IMR-90 (cell line): ENCODE measurements at regions not wholly inside any gene's neighbourhood (a gene's known extent, or its start where the extent isn't known, plus 50 kb on each side); places are given as distances from the start of the nearest gene placed in this dataset.

Experiments used
- ATAC-seq: fragments of 200-7000 bp; cut with Tn5 transposase; 2 replicates; pipeline ENCODE4 v1.9.1; 2020; ENCODE audit warnings: low read depth, mild to moderate bottlenecking, moderate library complexity
- BruUV-seq: library from RNA; stranded (reverse); fragments of 400-500 nt; replicated peaks from 2 replicates; lab custom pipeline; 2021; lab: Mats Ljungman, UMichigan
- CTCF ChIA-PET: fragments of 300-600 bp; formaldehyde crosslinking; extraction: SDS; loops from one replicate; lab custom pipeline; 2021; ENCODE audit warnings: antibody characterized with exemption; lab: Yijun Ruan, JAX
- POLR2A ChIA-PET: fragments of 300-600 bp; sonication (Branson Sonifier 250); formaldehyde crosslinking; loops from one replicate; lab custom pipeline; 2022; ENCODE audit warnings: antibody characterized with exemption; ENCODE audit not compliant: unreplicated experiment; lab: Charles Lee
- DNase-seq: peaks from one replicate; pipeline ENCODE4 v3.0.0; 2013
- H2AFZ ChIP-seq: replicated peaks from 2 replicates; pipeline ENCODE3; 2013; ENCODE audit warnings: low read length, mild to moderate bottlenecking; ENCODE audit not compliant: poor library complexity
- H2AK5ac ChIP-seq: 2 replicates; pipeline ENCODE4 v1.6.1; 2013; ENCODE audit warnings: low read depth, low read length, inconsistent platforms
- H2AK9ac ChIP-seq: replicated peaks from 2 replicates; pipeline ENCODE3; 2013; ENCODE audit warnings: mild to moderate bottlenecking, low read depth, low read length, moderate library complexity; ENCODE audit not compliant: poor library complexity
- H2BK120ac ChIP-seq: 2 replicates; pipeline ENCODE4 v1.6.1; 2013; ENCODE audit warnings: low read depth, low read length, inconsistent platforms
- H2BK15ac ChIP-seq: 3 replicates; pipeline ENCODE4 v1.6.1; 2013; ENCODE audit warnings: low read depth, low read length, inconsistent platforms
- H2BK20ac ChIP-seq: 2 replicates; pipeline ENCODE4 v1.6.1; 2013; ENCODE audit warnings: low read depth, mild to moderate bottlenecking, inconsistent platforms, low read length, moderate library complexity
- H2BK5ac ChIP-seq: 2 replicates; pipeline ENCODE4 v1.6.1; 2013; ENCODE audit warnings: mild to moderate bottlenecking, low read depth, low read length, inconsistent platforms; ENCODE audit not compliant: poor library complexity, severe bottlenecking
- H3K14ac ChIP-seq: replicated peaks from 2 replicates; pipeline ENCODE4 v1.6.1; 2013; ENCODE audit warnings: low read depth, low read length, inconsistent platforms
- H3K18ac ChIP-seq: 2 replicates; pipeline ENCODE4 v1.6.1; 2013; ENCODE audit warnings: low read depth, low read length, control low read depth
- H3K23ac ChIP-seq: 2 replicates; pipeline ENCODE4 v1.6.1; 2013; ENCODE audit warnings: low read depth, low read length, inconsistent platforms
- H3K27ac ChIP-seq: 2 replicates; pipeline ENCODE4 v1.5.1; 2013; ENCODE audit warnings: mild to moderate bottlenecking, control low read depth, low read length; ENCODE audit not compliant: insufficient read depth
- H3K27me3 ChIP-seq: 2 replicates; pipeline ENCODE4 v1.6.1; 2013; ENCODE audit warnings: low read length; ENCODE audit not compliant: control insufficient read depth, insufficient read depth
- H3K36me3 ChIP-seq: 2 replicates; pipeline ENCODE4 v1.6.1; 2013; ENCODE audit warnings: low read length, mixed read lengths; ENCODE audit not compliant: control insufficient read depth, insufficient read depth
- H3K4ac ChIP-seq: 2 replicates; pipeline ENCODE4 v1.6.1; 2013; ENCODE audit warnings: low read depth, low read length, inconsistent platforms
- H3K4me1 ChIP-seq: 2 replicates; pipeline ENCODE4 v1.6.1; 2013; ENCODE audit warnings: low read length, mixed read lengths; ENCODE audit not compliant: control insufficient read depth, insufficient read depth
- H3K4me2 ChIP-seq: 2 replicates; pipeline ENCODE4 v1.6.1; 2013; ENCODE audit warnings: low read depth, mild to moderate bottlenecking, control low read depth, low read length, moderate library complexity
- H3K4me3 ChIP-seq: 2 replicates; pipeline ENCODE4 v1.5.1; 2013; ENCODE audit warnings: low read depth, mild to moderate bottlenecking, control low read depth, low read length, moderate library complexity; ENCODE audit not compliant: insufficient read depth
- H3K56ac ChIP-seq: 2 replicates; pipeline ENCODE4 v1.6.1; 2013; ENCODE audit warnings: low read length, inconsistent platforms; ENCODE audit not compliant: insufficient read depth; ENCODE audit errors: extremely low read depth
- H3K79me1 ChIP-seq, 2 experiments: 2 replicates each; pipeline ENCODE4 v1.6.1; 2013; ENCODE audit warnings: low read length in 2 of 2, inconsistent platforms in 1 of 2, low read depth in 1 of 2
- H3K9ac ChIP-seq: 2 replicates; pipeline ENCODE4 v1.6.1; 2013; ENCODE audit warnings: low read depth, low read length, control low read depth
- H3K9me1 ChIP-seq: 2 replicates; pipeline ENCODE4 v1.6.1; 2013; ENCODE audit warnings: low read length, inconsistent platforms; ENCODE audit not compliant: insufficient read depth
- H3K9me3 ChIP-seq: 2 replicates; pipeline ENCODE4 v1.6.1; 2013; ENCODE audit warnings: low read length; ENCODE audit not compliant: control insufficient read depth, insufficient read depth
- H4K20me1 ChIP-seq: 2 replicates; pipeline ENCODE4 v1.6.1; 2013; ENCODE audit warnings: low read length, inconsistent platforms; ENCODE audit not compliant: insufficient read depth
- H4K5ac ChIP-seq: 2 replicates; pipeline ENCODE4 v1.6.1; 2013; ENCODE audit warnings: mild to moderate bottlenecking, low read depth, low read length, control low read depth
- H4K8ac ChIP-seq, 2 experiments: 2 replicates each; pipeline ENCODE4 v1.6.1; 2013; ENCODE audit warnings: low read depth in 2 of 2, low read length in 2 of 2, control low read depth in 1 of 2, inconsistent platforms in 1 of 2
- H4K91ac ChIP-seq: 2 replicates; pipeline ENCODE4 v1.6.1; 2013; ENCODE audit warnings: low read depth, low read length, inconsistent platforms; ENCODE audit not compliant: insufficient read depth
- BHLHE40 ChIP-seq: fragments of 150-350 bp; IDR thresholded peaks from 2 replicates; pipeline ENCODE4 v1.6.1; 2016; ENCODE audit warnings: mild to moderate bottlenecking, low read depth, low read length
- CTCF ChIP-seq: conservative IDR thresholded peaks from 2 replicates; pipeline ENCODE4 v1.5.1; 2012; ENCODE audit warnings: mild to moderate bottlenecking, low read depth, low read length, improper control_type of control experiment
- ELK1 ChIP-seq: fragments of 150-350 bp; IDR thresholded peaks from 2 replicates; pipeline ENCODE4 v1.6.1; 2016; ENCODE audit warnings: low read depth, mild to moderate bottlenecking, low read length, moderate library complexity, borderline replicate concordance
- WGBS, 2 experiments: methylation state at CpG; one replicate each; pipeline versions ENCODE4 v1.1.5 to v1.1.7; 2013; ENCODE audit warnings: missing lambda C conversion rate in 2 of 2; ENCODE audit not compliant: insufficient read length in 1 of 2; ENCODE audit errors: extremely low coverage in 2 of 2; 5-methylcytosine and 5-hydroxymethylcytosine counted together
- dilution Hi-C: fragments of 300-500 bp; cut with HindIII; formaldehyde crosslinking; loops from one replicate; pipeline ENCODE4 v1.14.3; 2018; ENCODE audit warnings: low sequenced_read_pairs; ENCODE audit not compliant: unreplicated experiment
- in situ Hi-C: fragments of 300-500 bp; cut with MboI; formaldehyde crosslinking; loops from 3 replicates; pipeline ENCODE4 v1.14.3; 2019; ENCODE audit warnings: low sequenced_read_pairs, inconsistent platforms, mixed read lengths
- intact Hi-C: fragments of 100-400 bp; cut with micrococcal nuclease; formaldehyde crosslinking; loops from 2 replicates; pipeline ENCODE4 v1.10.0; 2022

GRCh38 chr1:229124116-229124515, 146.8 kb upstream of the RAB4A start:
- intact Hi-C loops, result no loop called here
- Histone ChIP-seq H4K5ac (no peak overlapping the region), H2AK9ac (no peak overlapping the region), H3K27me3 (peaks cover 30% of the 10 kb centered on the region), H3K4ac (no peak overlapping the region), H2BK120ac (no peak overlapping the region), H4K8ac (no peak overlapping the region), H4K20me1 (no peaks in the 10 kb centered on the region), H2AFZ (no peak overlapping the region), H2AK5ac (no peak overlapping the region), H3K9me3 (peaks cover 1% of the 10 kb centered on the region; the same call in 1 of the 2 replicates), H3K9ac (no peak overlapping the region), H2BK15ac (no peak overlapping the region), H3K4me1 (no peaks in the 10 kb centered on the region), H3K4me3 (no peak overlapping the region), H3K36me3 (no peaks in the 10 kb centered on the region), H3K18ac (no peak overlapping the region), H4K91ac (no peak overlapping the region), H3K27ac (no peak overlapping the region), H3K56ac (no peak overlapping the region), H3K23ac (no peak overlapping the region), H3K9me1 (no peaks in the 10 kb centered on the region), H2BK5ac (no peak overlapping the region), H3K79me1 (no peaks in the 10 kb centered on the region), H2BK20ac (no peak overlapping the region), H3K14ac (no peak overlapping the region), H3K4me2 (no peak overlapping the region)
- BruUV-seq, result no TSS peak
- no CpG with 5 or more reads among the region's 1 CpG for WGBS, 2 experiments
- no peak for DNase-seq
- ATAC-seq, result no peak
- dilution Hi-C loops, result no loop called here
- in situ Hi-C loops, result no loop called here
- ChIA-PET CTCF (no interaction called here), POLR2A (no interaction called here)
- TF ChIP-seq ELK1 (no peak), BHLHE40 (no peak), CTCF (no peak)
